NCI-H1930 (cell line): ENCODE measurements at regions not wholly inside any gene's neighbourhood (a gene's known extent, or its start where the extent isn't known, plus 50 kb on each side); places are given as distances from the start of the nearest gene placed in this dataset.
"Not testable (repeated sequence)": the region's sequence is repeated elsewhere in the genome, so short reads cannot be mapped to it uniquely, and the experiment has no call there.

Experiments
- DNase-seq, 2 experiments: peaks; one replicate each; lab custom pipeline; 2025; lab: John Stamatoyannopoulos, UW

DNA sequence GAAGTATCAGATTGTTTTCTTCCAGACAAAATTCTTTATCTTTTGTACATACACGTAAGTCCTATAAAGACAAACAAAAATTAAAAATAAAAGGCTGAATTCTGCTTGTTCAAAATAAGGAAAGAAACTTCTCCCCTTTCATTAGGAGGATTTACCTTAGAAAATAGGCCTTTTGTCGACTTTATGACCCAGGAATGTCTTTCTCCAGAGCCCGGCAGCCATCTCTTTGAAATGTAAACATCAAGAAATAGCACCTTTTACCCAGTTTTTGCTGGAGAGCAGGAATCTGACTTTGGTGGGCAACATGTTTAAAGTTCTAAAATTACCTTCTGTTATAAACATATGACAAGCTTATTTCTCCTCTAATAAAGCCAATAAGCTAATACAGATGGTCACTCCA is 373.0 kb upstream of the FTMT start:
- no peak for DNase-seq

DNA sequence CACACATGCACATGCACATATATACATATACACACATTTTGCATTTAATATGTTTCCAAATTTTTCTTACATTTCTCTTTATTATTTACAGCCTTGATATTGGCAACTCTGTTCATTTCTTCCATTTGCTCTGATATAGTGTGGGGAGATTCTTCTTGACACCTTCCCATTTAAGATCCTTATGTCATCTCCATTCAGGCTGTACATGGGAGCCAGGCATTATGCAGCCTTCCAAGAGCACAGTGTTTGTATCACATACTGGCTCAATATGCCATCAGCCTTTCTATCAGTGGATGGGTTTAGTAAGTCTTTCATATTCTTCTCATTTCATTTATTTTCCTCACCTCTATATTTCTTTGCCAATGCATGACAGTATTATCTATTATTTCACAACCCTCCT is 372.3 kb upstream of the FTMT start:
- DNase-seq: no peak

DNA sequence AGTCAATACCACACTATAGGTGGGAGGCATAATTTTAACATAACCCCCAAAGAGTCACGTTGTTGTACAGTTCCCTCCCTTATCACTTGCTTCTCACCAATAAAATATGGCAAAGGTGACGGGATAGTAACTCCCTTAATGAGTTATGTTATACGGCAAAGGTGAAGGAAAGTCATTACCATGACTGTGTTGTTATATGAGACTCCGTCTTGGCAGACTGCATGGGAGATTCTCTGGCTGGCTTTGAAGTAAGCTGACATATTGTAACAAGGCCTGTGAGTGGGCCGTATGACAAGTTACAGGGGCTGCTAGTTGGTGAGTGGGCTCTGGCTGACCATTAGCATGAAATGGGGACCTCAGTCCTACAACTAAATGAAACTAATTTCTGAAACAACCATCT is 366.4 kb upstream of the FTMT start:
- DNase-seq: no peak

DNA sequence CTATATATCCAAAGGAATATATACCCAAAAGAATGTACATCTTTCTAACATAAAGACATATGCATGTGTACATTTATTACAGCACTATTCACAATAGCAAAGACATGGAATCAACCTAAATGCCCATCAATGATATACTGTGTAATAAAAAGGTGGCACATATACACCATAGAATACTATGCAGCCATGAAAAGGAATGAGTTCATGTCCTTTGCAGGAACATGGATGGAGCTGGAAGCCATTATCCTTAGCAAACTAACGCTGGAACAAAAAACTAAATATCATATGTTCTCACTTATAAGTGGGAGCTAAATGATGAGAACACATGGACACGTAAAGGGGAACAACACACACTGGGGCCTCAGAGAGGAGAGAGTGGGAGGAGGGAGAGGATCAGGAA is 365.7 kb upstream of the FTMT start:
- DNase-seq: not testable (repeated sequence)

DNA sequence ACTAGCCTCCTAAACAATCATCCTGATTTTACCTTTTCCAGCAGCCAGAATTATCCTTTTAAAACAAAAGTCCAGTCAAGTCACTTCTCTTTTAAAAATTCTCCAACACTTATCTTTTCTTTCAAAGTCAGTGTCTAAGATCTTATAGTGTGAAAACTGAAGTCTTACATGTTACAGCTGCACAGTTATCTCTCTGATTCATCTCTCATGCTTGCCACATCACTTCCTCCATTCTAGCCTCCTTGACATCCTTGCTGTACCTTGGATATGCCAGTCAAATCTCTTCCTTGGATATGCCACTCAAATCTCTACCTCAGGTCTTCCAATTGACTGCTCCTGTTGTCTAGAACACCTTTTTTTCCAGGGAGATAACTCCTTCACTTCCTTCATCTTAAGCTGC is 361.7 kb upstream of the FTMT start:
- DNase-seq: no peak

DNA sequence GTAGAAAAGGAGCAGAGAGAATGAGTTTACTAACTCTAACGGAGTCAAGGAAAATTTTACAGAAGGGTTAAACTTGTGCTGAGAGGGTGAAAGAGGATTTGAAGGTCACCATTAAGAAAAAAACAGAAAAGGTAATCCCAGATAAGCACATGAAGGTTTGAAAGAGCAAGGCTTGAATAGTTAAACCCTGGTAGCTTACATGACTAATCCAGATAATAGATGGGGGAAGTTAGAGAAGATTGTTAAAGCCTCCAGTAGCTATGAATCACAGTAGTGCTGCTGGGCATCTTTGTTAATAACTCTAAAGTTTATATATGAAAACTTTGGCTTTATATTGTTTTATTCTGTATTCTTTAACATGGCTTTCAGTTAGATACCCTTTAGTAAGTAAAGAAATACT is 354.5 kb upstream of the FTMT start:
- no peak for DNase-seq

DNA sequence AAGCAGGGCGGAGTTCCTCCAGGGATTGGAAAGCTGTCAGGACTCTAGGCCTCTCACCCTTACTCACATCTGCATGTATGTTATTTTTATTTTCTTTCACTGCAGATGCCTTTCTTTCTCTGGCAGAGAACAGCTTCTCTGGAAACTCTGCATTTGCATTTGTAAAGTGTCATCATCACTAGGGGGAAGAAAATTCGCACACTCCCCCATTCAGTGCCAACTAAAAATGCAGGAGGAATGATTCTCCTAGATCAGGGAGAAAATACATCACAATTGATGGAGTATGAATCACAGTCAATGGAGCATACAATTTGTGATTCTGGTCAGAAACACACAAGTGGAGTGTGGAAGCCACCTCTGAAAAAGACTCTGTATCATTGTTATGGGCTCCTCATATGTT is 351.4 kb upstream of the FTMT start:
- no peak for DNase-seq

DNA sequence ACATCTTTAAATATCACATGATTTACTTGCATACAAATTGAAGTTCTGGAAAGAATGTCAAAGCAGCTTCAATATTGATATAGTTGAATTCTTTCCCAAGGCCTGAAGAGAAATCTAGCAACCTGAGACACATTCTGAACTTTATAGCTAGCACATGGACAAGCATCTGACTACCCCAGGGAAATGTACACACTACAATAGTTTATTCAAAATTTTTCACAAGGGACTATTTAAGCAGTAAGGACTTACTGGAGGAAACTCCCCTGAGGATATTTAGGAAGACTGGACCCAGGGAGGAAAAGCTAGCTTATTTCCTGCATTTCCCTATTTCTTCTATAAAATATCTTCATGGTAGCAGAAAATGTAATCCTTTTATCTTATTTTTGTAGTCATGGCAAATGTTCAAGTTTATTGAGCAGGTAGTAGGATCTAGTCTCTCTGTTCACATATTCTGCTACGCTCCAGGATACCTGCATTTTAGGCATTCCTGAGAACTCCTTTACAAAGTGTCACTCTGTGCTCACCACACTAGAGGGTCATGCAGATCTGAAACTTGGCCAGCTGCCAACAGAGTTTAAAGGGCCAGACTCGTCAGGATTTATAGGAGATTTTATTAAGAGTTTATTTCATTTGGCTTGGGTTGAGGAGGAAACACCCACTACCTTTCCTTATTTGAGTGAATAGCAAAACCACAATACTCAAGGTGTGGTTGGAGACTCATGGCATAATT is 348.4 kb upstream of the FTMT start:
- no peak for DNase-seq

DNA sequence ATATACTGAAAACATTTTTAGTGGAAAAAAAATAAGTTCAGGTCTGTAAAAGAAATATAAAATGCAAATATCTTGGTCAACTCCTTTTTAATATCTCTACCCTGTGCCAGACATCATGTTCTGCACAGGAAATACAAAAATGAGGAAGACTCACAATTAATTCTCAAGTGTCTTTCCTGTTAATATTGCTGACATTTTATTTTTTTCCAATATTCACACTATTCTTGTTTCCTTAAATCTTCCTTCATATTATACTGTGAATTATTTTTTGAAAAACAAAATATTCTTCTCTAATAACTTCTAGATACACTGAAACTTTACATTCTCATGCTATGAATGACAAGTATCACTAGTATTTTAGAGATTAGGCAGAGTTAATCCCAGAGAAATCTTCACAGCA is 334.7 kb upstream of the FTMT start:
- DNase-seq: no peak

DNA sequence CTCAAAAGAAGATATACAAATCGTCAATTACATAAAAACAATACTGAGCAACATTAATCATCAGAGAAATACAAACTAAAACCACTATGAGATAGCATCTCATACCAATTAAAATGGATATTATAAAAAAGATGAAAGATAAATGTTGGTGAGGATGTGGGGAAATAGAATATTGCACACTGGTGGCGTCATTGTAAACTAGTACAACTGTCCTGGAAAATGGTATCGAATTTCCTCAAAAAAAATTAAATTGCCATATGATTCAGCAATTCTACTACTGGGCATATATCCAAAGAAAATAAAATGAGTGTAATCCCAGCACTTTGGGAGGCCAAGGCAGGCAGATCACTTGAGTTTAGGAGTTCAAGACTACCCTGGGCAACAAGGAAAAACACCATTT is 326.0 kb upstream of the FTMT start:
- DNase-seq: no peak

DNA sequence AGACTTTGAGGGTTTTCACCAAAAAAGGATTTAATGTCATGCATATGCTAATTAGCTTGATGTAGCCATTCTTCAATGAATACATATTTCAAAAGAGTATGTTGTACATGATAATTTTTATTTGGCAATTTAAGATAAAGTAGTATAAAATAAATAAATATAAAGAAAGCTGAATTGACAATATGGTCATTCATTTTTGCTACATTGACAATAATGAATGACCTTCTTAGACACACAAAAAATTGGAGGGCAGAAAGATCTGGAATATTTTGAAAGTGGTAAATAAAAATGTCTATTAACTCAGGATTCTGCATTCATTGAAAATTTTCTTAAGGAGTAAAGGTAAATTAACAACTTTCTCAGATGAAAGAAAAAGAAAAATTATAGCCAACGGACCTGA is 324.8 kb upstream of the FTMT start:
- no peak for DNase-seq

DNA sequence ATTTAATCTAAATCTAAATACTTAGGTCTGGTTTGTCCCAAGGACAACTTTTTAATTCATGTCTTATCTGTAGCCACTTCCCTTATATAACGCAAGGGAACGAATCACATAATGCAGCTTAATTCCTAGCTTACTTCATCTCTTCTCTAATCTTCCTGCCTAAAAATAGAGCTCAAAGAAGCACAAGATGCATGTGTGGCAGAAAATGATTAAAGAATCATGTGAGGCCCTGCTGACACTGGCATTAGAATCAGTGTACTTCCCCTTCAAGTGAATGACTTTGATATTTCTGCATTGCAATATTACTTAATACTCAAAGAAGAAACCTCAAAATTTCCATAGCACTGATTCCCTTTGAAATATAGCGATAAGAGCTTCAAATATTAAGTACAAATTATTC is 317.9 kb upstream of the FTMT start:
- no peak for DNase-seq

DNA sequence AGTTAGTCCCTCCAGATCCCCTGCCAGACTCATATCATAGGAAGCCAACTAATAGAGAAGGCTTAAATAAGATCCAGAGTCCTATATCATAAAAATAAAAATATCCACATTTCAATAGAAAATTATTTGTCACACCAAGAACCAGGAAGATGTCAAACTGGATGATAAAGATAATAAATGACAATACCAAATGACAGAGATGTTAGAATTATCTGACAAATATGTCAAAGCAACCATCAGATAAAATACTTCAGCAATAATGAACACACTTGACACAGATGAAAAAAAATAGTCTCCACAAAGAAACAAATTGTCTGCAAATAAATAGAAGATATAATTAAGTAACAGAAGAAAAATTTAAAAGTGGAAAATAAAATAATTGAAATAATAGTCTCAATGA is 300.7 kb upstream of the FTMT start:
- DNase-seq: no peak

DNA sequence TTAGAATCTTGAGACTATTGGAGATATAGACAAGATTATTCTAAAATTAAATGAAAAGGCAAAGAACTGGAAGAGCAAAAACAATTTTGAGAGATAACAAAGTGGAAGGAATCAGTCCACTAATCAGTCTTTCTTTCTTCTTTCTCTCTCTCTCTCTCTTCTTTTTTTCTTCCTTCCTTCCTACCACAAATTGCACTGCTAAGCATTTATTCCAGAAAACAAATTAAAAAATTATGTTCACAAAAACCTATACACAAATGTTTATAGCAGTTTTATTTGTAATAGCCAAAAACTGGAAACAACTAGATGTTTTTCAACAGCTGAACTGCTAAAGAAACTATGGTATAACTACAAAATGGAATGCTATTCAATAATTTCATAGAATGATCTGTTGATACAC is 291.9 kb upstream of the FTMT start:
- DNase-seq: no peak

DNA sequence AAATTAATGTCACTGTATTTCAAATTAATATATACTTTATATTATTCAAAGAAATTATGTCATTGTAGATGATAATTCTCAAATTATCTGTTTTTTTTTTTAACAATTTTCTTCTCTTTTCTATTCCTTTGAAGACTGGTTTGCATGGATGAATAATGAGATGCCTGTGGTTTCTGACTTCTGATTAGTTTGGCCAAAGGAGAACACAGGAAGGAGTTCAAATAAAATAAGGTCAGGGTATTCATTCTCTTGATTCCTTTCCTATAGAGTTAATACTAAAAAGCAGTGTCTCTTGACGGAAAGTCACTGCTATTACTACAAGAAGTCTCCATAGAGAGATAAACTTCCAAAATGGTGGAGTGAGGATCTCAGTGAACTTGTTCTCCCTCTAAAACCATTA is 279.6 kb upstream of the FTMT start:
- DNase-seq: no peak

DNA sequence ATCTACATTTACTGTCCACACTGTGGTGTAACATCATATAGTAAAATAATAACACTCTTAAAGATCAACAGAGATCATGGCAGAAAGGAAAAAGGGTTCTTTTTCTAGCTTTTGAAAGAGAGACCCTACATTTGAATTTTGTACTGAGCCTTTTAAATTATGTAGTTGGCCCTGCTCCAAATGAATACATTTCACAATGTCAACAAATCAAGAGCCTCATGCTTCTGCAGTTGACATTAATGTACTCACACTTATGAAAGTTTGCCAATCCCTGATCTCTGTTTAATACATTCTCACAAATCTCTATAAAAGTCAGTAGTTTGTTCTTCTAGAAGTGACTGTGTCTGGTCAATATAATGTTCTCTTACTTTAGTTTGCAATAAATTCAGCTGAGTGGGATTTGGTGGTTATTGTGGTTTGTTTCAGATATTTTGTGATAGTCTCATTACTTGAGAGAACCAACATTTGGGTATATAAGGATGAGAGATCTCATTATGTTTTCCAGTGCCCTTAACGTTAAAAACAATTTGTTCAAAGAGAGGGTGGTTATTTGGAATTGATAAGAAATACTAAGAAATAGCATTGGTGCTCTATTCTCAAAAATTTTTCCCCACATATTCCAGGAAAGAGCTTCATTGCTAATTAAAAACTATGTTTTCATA is 277.8 kb upstream of the FTMT start:
- DNase-seq: no peak

DNA sequence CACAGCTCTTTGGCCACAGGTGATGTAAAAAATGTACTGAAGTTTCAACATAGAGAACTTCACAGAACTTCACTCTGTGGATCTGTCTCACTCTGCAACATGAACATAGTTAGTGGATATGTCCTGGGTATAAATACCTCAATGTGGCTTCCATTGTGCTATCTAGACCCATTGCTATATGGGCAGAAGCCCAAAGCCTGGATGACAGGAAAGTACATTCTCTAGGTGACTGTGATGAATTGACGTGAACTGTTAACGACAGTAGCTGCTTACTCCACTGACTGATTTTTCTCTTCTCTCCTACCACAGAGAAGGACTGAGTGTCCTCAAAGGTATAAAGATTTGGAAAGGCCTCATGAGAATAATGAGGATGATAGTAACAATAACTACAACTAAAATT is 270.1 kb upstream of the FTMT start:
- no peak for DNase-seq

DNA sequence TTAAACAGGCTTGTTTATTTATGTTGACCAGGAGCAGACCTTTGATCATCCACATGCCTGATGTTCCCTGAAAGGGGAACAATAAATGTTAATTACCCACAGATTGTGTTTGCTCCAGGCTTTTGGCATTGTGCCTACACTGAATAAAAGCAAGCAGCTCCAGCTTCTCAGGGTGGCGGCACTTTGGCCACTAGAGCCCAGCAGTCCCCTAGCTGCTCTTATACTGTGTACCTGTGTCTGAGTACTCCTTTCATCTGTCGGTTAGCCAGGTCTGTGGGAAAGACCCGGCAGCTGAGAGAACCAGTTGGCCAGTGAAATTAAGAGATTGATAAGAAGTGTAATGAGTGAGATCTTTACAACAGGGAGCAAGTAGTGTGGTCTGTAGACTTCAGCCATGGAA is 254.8 kb upstream of the FTMT start:
- no peak for DNase-seq

DNA sequence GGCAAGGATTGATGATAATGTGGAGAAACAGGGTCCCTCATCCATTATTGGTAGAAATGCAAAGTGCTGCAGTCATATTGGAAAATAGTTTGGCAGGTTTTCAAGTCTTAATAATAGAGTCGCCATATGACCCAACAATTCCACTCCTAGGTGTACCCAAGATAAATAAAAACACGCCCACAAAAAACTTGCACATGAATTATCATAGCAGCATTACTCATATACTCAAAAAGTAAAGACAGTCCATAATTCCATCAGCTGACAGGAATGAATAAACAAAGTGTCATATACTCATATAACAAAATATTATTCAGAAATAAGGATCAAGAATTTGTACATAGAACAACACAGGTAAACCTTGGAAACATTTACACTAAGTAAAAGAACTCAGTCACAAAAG is 242.9 kb upstream of the FTMT start:
- no peak for DNase-seq

DNA sequence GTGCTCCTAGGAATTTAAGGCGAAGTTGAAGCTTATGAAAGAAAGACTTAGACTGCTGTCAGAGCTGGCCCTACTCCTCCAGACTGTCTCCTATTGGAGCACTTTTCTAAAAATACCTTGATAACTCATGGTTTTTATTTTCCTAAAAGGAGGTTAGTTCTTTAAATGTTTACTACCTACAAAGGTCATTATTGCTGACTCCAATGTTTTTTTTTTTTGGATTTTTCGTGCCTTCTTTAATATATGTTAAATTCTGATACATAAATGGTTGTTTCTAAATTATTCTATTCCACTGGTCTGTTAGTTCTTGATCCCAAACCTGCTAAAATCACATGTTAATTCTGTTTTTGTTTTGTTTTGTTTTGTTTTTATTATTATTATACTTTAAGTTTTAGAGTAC is 227.6 kb upstream of the FTMT start:
- DNase-seq: no peak

DNA sequence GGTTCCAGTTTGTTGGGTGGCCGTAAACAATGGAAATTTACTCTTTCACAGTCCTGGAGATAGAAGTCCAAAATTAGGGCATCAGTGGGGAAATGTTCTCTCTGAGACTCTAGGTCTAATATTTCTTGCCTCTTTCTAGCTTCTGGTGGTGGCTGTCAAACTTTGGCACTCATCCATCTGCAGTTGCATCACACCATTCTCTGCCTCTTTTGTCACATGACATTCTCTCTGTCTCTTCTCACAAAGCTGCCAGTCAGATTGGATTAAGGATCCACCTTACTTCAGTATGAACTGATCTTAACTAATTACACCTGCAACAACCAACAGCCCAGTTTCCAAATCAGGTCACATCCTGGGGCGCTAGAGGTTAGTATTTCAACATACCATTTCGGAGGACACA is 222.9 kb upstream of the FTMT start:
- DNase-seq: no peak

DNA sequence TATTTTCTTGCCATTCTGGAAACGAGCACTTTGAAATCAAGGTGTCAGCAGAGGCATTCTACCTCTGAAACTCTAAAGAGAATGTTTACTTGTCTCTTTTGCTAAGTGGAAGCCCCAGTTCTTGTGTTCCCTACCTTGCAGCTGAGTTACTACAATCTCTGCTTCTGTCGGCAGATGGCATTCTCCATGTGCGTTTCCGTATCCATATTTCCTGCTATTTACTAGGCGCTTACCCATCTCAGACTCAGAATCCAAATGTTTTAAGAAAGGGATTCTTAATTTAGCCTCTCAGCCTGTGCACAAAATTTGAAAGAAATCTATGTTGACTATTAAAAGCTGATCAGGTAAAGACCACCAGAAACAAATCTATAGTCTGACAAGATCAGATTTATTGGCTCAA is 221.3 kb upstream of the FTMT start:
- DNase-seq: no peak

DNA sequence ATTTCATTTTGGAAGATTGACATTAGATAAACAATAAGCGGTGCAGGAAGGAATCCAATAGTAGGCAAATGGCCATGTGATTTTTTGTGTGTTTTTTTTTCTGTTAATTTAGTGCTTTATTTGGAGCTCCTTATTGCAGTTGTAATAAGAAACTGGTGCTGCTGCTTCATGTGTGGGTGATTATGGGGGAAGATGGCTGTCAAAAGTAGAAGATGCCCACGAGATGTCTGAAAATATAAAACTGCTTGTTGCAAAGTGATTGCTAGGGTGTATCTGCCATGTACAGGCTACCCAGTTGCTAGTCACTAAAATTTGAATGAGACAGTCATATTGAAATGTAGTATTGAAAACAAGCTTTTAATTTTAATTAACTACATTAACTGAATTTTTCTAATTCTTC is 216.7 kb upstream of the FTMT start:
- DNase-seq: no peak

DNA sequence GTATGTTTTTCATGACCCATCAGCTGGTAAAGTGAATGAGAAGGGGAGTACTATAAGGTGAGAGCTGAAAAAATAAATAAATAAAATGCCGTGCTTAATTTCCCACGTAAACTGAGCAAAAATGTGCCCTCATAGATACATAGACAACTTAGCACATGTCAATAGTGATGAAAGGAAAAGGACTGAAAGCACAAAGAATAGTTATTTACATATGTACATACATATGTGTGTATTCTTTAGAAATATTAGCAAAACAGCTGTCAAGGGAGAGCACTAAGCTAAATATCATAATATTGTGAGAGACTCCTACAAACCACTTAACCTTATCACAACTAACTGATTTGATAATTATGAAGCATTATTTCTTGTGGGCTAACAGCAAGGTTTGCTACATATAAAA is 213.6 kb upstream of the FTMT start:
- no peak for DNase-seq
